WTC11 (cell line): ENCODE measurements at regions not wholly inside any gene's neighbourhood (a gene's known extent, or its start where the extent isn't known, plus 50 kb on each side); places are given as distances from the start of the nearest gene placed in this dataset.

Experiments
- GABPB1 ChIP-seq: sonication (generic); formaldehyde crosslinking; IDR thresholded peaks from 2 replicates; pipeline ENCODE4 v1.8.1; 2023; ENCODE audit warnings: mild to moderate bottlenecking, missing genetic modification reagents
- SMAD4 ChIP-seq: sonication (generic); formaldehyde crosslinking; IDR thresholded peaks from 2 replicates; pipeline ENCODE4 v1.8.0; 2022; ENCODE audit warnings: mild to moderate bottlenecking, missing genetic modification reagents

DNA sequence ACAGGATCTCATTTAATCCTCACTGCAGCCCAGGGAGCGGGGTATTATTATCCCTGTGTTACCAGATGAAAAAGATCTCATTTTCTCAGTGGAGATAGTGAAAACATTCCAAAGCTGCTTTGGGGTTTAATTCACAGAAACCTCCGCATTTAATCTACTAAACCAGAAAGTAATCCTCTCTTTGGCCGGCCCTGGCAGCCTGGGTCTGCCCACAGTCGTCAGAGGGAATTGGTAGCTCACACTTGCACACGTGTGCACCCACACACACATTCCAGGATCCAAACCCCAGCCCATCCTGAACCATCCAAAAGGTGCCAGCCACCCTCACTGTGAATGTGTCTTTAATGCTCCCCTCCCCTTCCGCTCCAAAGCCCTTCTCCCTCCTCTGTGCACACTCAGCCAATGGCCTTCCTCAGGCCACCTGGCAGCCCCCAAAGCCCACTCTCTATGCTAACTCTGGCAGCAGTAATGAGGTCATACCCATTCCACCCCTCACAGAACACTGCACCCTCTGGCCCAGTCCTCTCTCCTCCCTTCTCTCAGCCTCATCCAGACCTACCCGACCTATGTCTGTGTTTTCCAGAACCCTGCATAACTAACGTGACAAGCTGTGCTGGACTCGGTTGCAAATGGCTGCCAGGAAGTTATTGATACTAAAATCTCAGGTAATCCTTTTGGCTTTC, 466.2 kb downstream of the SOX6 start:
- TF ChIP-seq GABPB1 (no peak), SMAD4 (CRISPR knock-in tag) (no peak)
